ENCODE measurements at regions not wholly inside any gene's neighbourhood (a gene's known extent, or its start where the extent isn't known, plus 50 kb on each side); places are given as distances from the start of the nearest gene placed in this dataset.

- no peak for TF ChIP-seq CTCF (conservative IDR thresholded peaks at IDR 0.05)
- TF ChIP-seq ZFX (IDR thresholded peaks at IDR 0.05), result no peak
Measured at GRCh38 chr20:60086821-60087562, 128.8 kb downstream of the CDH26 start.
